T-cell (primary cell): ENCODE measurements at regions not wholly inside any gene's neighbourhood (a gene's known extent, or its start where the extent isn't known, plus 50 kb on each side); places are given as distances from the start of the nearest gene placed in this dataset.

ENCODE experiments used
- ATAC-seq, 4 experiments: fragments of 200-7000 bp in 3 of 4; fragments of 150-1000 bp in 1 of 4; cut with Tn5 transposase; replicated peaks in 1 of 4; 1 replicate in 3 of 4; 2 replicates in 1 of 4; pipeline ENCODE4 v1.10.0; 2021; ENCODE audit warnings: moderate library complexity in 3 of 4, mild to moderate bottlenecking in 2 of 4, moderate number of reproducible peaks in 1 of 4
- CTCF ChIA-PET, 2 donors: fragments of 300-600 bp; sonication (Branson Sonifier 250); formaldehyde crosslinking; loops; one replicate each; lab custom pipeline; 2022; ENCODE audit warnings: antibody characterized with exemption in 2 of 2; lab: Charles Lee
- POLR2A ChIA-PET, 2 donors: fragments of 300-600 bp; sonication (Branson Sonifier 250); formaldehyde crosslinking; loops; one replicate each; lab custom pipeline; 2022; ENCODE audit warnings: antibody characterized with exemption in 2 of 2; lab: Charles Lee
- DNase-seq, 35 experiments: peaks; one replicate each; pipeline versions ENCODE4 v3.0.0 to v3.0.0-alpha.2; 2013 to 2023
- H3K27ac ChIP-seq: one replicate; pipeline ENCODE4 v1.5.1; 2013; ENCODE audit warnings: low read length
- H3K27me3 ChIP-seq, 2 experiments: replicated peaks in 1 of 2; 1 replicate in 1 of 2; 2 replicates in 1 of 2; pipeline versions ENCODE4 v1.6.1 to v1.7.0; 2013; ENCODE audit warnings: low read length in 1 of 2, mixed read lengths in 1 of 2; ENCODE audit not compliant: control insufficient read depth in 2 of 2, insufficient read depth in 2 of 2; ENCODE audit errors: extremely low read depth in 1 of 2
- H3K36me3 ChIP-seq, 2 donors: 1 replicate in 1 of 2; 2 replicates in 1 of 2; pipeline versions ENCODE4 v1.6.1 to v1.7.0; 2013; ENCODE audit warnings: low read length in 1 of 2; ENCODE audit not compliant: control insufficient read depth in 2 of 2, insufficient read depth in 1 of 2; ENCODE audit errors: extremely low read depth in 1 of 2
- H3K4me1 ChIP-seq, 2 experiments: 1 replicate in 1 of 2; 2 replicates in 1 of 2; pipeline versions ENCODE4 v1.6.1 to v1.7.0; 2013; ENCODE audit warnings: low read length in 2 of 2, mixed read lengths in 1 of 2; ENCODE audit not compliant: insufficient read depth in 2 of 2, control insufficient read depth in 1 of 2; ENCODE audit errors: extremely low read depth in 1 of 2
- H3K4me3 ChIP-seq, 2 donors: 1 replicate in 1 of 2; 2 replicates in 1 of 2; pipeline versions ENCODE4 v1.5.1 to v1.7.0; 2013; ENCODE audit warnings: mild to moderate bottlenecking in 2 of 2, low read length in 1 of 2, moderate library complexity in 1 of 2; ENCODE audit not compliant: control insufficient read depth in 1 of 2; ENCODE audit errors: extremely low read depth in 1 of 2
- H3K9me3 ChIP-seq: 2 replicates; pipeline ENCODE4 v1.7.0; 2013
- H3K27ac Mint-ChIP-seq, 2 donors: one replicate each; pipeline ENCODE4 v1.8.0; 2020 to 2021; ENCODE audit warnings: mild to moderate bottlenecking in 2 of 2, mixed read lengths in 2 of 2
- H3K27me3 Mint-ChIP-seq, 2 donors: one replicate each; pipeline ENCODE4 v1.8.0; 2021 to 2022; ENCODE audit warnings: mixed read lengths in 2 of 2
- H3K36me3 Mint-ChIP-seq: one replicate; pipeline ENCODE4 v1.8.0; 2021; ENCODE audit warnings: mixed read lengths
- H3K4me1 Mint-ChIP-seq, 3 donors: one replicate each; pipeline ENCODE4 v1.8.0; 2020 to 2022; ENCODE audit warnings: mixed read lengths in 3 of 3, mild to moderate bottlenecking in 1 of 3
- H3K4me3 Mint-ChIP-seq, 3 donors: one replicate each; pipeline ENCODE4 v1.8.0; 2020 to 2022; ENCODE audit warnings: mild to moderate bottlenecking in 3 of 3, mixed read lengths in 3 of 3, moderate library complexity in 3 of 3
- H3K9me3 Mint-ChIP-seq, 3 donors: one replicate each; pipeline ENCODE4 v1.8.0; 2020 to 2022; ENCODE audit warnings: mixed read lengths in 3 of 3
- WGBS: methylation state at CpG from one replicate; pipeline ENCODE4 v1.1.5; 2013; ENCODE audit warnings: missing lambda C conversion rate; ENCODE audit not compliant: insufficient coverage; 5-methylcytosine and 5-hydroxymethylcytosine counted together

DNA sequence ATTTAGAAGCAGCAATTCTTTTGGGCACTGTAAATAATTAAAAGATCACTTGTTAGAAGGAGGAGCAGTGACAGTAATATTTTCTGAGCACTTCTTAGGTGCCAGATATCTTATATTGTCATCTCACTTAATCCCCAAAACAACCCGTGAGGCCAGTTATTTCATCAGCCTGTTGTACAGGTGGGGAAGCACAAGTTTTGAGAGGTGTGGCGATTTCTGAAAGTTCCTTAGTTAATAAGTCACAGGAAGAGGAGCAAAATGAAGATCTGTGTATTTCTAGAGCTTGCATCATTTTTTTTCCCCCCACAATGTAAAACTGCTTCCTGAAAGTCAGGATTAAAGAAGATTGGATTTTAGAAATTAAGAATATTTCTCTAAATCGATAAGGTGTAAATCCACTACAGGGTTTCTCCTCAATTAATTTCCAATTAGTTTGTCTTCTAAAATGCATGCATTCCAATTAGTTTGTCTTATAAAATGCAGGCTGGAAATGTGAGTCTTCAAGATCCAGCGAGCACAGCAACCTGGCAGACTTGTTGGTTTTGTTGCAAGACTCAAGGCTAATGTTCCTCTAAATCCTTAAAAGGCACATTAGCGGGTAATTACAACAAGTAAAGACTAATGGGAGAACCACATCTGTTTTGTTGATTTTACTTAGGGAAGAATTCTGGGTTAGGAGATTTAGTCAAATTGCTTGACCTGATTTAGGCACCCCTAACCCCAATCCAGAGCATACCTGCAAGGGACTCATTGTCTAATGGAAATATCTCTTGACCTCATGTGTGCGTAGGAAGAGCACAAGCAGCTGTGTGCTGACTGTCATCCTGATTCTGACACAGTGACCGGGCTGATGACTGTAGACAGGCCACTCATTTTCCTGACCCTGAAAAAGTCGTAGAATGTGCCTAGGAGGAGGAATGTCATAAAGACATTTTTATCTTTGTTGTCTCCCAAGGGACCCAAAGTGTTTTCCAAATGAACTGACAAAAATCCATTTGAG, 272.0 kb downstream of the BAMBI start:
- ChIA-PET POLR2A (no interaction called here), CTCF (no interaction called here)
- ATAC-seq (no peak), DNase-seq (no peak)
- no peaks in the 10 kb centered on the region for H3K4me1 Mint-ChIP-seq
- Histone ChIP-seq H3K4me1 (no peaks in the 10 kb centered on the region), H3K27ac (no peak overlapping the region), H3K4me3 (no peak overlapping the region), H3K9me3 (no peaks in the 10 kb centered on the region), H3K36me3 (no peaks in the 10 kb centered on the region), H3K27me3 (peaks cover 0 to 3% of the 10 kb centered on the region in 2 experiments)
- no peak overlapping the region for H3K4me3 Mint-ChIP-seq
- H3K9me3 Mint-ChIP-seq = peaks cover 7 to 11% (median 10%) of the 10 kb centered on the region in 3 donors
- no peak overlapping the region for H3K27ac Mint-ChIP-seq
- WGBS = 64% methylated on average over 2 of the region's 8 CpGs
- H3K27me3 Mint-ChIP-seq = peaks cover 16 to 38% of the 10 kb centered on the region in 2 donors
- no peaks in the 10 kb centered on the region for H3K36me3 Mint-ChIP-seq

DNA sequence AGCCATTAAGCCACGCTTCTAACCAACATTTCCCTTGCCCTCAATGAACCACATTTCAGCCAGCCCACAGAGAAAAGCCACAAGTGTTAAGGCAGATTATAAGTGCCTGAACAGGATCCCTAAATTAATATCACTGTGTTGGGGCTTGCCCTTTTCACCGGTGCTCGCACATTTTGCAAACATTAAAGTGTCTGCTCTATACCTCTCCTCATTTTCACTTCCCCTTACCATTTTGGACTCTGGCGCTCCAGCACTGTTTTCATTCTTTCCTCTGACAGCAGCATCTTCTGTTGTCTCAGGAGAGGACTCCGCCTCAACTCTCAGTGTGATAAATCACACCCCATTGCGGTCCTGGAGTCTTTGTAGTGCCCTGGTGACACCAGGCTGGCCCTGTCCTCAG, 274.2 kb downstream of the BAMBI start:
- DNase-seq = no peak
- no peaks in the 10 kb centered on the region for H3K9me3 ChIP-seq
- H3K27ac Mint-ChIP-seq = no peak overlapping the region
- H3K4me3 ChIP-seq = no peak overlapping the region
- no peaks in the 10 kb centered on the region for H3K4me1 Mint-ChIP-seq
- no peak for ATAC-seq
- 88% methylated on average over 3 of the region's 6 CpGs for WGBS
- ChIA-PET CTCF (no interaction called here), POLR2A (no interaction called here)
- peaks cover 0 to 3% of the 10 kb centered on the region in 2 experiments for H3K27me3 ChIP-seq
- H3K27ac ChIP-seq = no peak overlapping the region
- H3K36me3 ChIP-seq = no peaks in the 10 kb centered on the region
- no peaks in the 10 kb centered on the region for H3K9me3 Mint-ChIP-seq
- H3K4me3 Mint-ChIP-seq = no peak overlapping the region
- peaks cover 12 to 33% of the 10 kb centered on the region in 2 donors for H3K27me3 Mint-ChIP-seq
- no peaks in the 10 kb centered on the region for H3K4me1 ChIP-seq
- H3K36me3 Mint-ChIP-seq = no peaks in the 10 kb centered on the region

DNA sequence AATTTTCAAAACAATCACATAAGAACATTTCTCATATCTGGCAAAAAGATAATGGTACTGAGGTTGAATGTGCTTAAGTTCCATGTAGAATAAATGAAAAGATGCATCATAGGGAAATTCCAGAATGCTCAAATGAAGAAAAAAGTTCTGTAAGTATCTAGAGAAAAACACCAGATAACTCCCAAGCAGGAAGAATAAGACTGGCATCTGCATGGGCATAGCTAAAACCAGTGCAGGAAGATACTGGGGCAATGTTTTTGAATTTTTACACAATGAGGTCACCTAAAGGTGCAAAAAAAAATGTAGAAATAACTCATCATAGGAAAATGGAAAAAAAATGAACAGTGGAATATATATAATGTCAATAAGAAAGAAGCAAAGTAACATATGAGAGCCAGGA, 275.2 kb downstream of the BAMBI start:
- H3K9me3 ChIP-seq = no peaks in the 10 kb centered on the region
- H3K4me3 ChIP-seq = no peak overlapping the region
- H3K9me3 Mint-ChIP-seq = peaks cover 0 to 5% (median 1%) of the 10 kb centered on the region in 3 donors
- H3K27me3 ChIP-seq = peaks cover 0 to 3% of the 10 kb centered on the region in 2 experiments
- ChIA-PET POLR2A (no interaction called here), CTCF (interaction anchor here in 1 of 2 donors (0.6 kb wide), 1 partner anchor 152 kb away, joined by 3 read pairs; no protein-coding TSS in a partner anchor)
- no peak overlapping the region for H3K27ac Mint-ChIP-seq
- H3K4me1 Mint-ChIP-seq = no peaks in the 10 kb centered on the region
- no peaks in the 10 kb centered on the region for H3K36me3 Mint-ChIP-seq
- H3K27ac ChIP-seq = no peak overlapping the region
- H3K4me1 ChIP-seq = no peaks in the 10 kb centered on the region
- no peaks in the 10 kb centered on the region for H3K36me3 ChIP-seq
- ATAC-seq (no peak), DNase-seq (no peak)
- H3K4me3 Mint-ChIP-seq = no peak overlapping the region
- peaks cover 12 to 29% of the 10 kb centered on the region in 2 donors for H3K27me3 Mint-ChIP-seq

DNA sequence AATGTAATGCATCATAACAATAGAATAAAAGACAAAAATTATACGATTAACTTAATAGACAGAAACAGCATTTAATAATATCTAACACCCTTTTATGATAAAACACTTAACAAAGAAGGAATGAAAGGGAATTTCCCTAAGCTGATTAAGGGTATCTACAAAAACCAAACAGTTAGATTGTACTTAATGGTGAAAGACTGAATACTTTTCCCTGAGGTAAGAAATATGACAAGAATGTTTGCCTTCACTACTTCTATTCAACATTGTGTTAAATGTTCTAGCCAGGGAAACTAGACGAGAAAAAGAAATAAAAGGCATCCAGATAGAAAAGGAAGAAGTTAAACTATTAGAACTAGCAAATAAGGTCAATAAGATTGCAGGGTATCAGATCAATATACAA, 276.9 kb downstream of the BAMBI start:
- Histone ChIP-seq H3K27ac (no peak overlapping the region), H3K9me3 (no peaks in the 10 kb centered on the region), H3K4me3 (no peak overlapping the region), H3K27me3 (peaks cover 0 to 3% of the 10 kb centered on the region in 2 experiments), H3K4me1 (no peaks in the 10 kb centered on the region), H3K36me3 (no peaks in the 10 kb centered on the region)
- H3K4me1 Mint-ChIP-seq = no peaks in the 10 kb centered on the region
- POLR2A ChIA-PET = no interaction called here
- no peaks in the 10 kb centered on the region for H3K36me3 Mint-ChIP-seq
- ATAC-seq (no peak), DNase-seq (no peak)
- H3K27me3 Mint-ChIP-seq = peaks cover 12 to 29% of the 10 kb centered on the region in 2 donors
- H3K4me3 Mint-ChIP-seq = no peak overlapping the region
- no peak overlapping the region for H3K27ac Mint-ChIP-seq
- CTCF ChIA-PET = no interaction called here
- WGBS = no CpG with 5 or more reads among the region's 2 CpGs
- peaks cover 0 to 16% (median 7%) of the 10 kb centered on the region in 3 donors for H3K9me3 Mint-ChIP-seq

DNA sequence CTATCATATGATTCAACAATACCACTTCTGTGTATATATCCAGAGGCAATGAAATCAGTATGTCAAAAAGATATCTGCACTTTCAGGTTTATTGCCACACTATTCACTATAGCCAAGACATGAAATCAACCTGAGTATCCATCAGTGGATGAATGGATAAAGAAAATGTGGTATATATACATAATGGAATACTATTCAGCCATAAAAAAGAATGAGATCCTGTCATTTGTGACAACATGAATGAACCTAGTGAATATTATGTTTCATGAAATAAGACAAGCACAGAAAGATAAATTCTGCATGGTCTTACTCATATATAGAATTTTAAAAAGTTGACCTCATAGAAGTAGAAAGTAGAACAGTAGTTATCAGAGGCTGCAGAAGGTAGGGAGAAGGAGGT, 281.1 kb downstream of the BAMBI start:
- Histone ChIP-seq H3K36me3 (no peaks in the 10 kb centered on the region), H3K27ac (no peak overlapping the region), H3K4me1 (no peaks in the 10 kb centered on the region), H3K9me3 (no peaks in the 10 kb centered on the region), H3K4me3 (no peak overlapping the region), H3K27me3 (no peaks in the 10 kb centered on the region)
- H3K27ac Mint-ChIP-seq = no peak overlapping the region
- ChIA-PET CTCF (no interaction called here), POLR2A (no interaction called here)
- ATAC-seq (no peak), DNase-seq (no peak)
- H3K36me3 Mint-ChIP-seq = no peaks in the 10 kb centered on the region
- no peaks in the 10 kb centered on the region for H3K4me1 Mint-ChIP-seq
- H3K27me3 Mint-ChIP-seq = peaks cover 0 to 11% of the 10 kb centered on the region in 2 donors
- H3K4me3 Mint-ChIP-seq = no peak overlapping the region
- H3K9me3 Mint-ChIP-seq = peaks cover 0 to 16% (median 7%) of the 10 kb centered on the region in 3 donors

DNA sequence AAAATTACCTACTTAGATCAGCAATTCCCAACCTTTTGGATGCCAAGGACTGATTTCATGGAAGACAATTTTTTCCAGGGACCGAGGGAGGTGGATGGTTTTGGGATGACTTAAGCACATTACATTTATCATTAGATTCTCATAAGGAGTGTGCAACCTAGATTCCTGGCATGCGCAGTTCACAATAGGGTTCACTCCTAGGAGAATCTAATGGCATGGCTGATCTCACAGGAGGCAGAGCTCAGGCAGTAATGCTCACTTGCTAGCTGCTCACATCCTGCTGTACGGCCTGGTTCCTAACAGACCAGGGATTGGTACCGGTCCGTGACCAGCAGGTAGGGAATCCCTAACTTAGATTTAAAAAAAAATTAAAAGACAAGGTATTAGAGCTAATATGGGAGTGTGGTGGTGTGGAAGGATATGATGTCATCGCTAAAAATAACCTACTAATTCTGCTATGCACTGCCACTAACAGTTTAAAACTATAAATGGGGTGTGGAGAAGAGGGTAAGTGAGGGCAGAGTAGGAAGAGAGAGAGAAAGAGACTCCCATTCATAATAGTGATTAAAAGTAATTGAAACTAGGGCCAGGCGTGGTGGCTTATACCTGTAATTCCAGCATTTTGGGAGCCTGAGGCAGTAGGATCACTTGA, 282.7 kb downstream of the BAMBI start:
- Histone ChIP-seq H3K4me1 (no peaks in the 10 kb centered on the region), H3K36me3 (no peaks in the 10 kb centered on the region), H3K9me3 (no peaks in the 10 kb centered on the region), H3K27ac (no peak overlapping the region), H3K27me3 (no peaks in the 10 kb centered on the region), H3K4me3 (no peak overlapping the region)
- Mint-ChIP-seq H3K27me3 (peaks cover 0 to 11% of the 10 kb centered on the region in 2 donors), H3K4me3 (no peak overlapping the region), H3K4me1 (no peaks in the 10 kb centered on the region), H3K27ac (no peak overlapping the region), H3K9me3 (peaks cover 0 to 16% (median 7%) of the 10 kb centered on the region in 3 donors), H3K36me3 (no peaks in the 10 kb centered on the region)
- DNase-seq (no peak), ATAC-seq (no peak)
- 100% methylated on average over 1 of the region's 7 CpGs for WGBS
- POLR2A ChIA-PET = no interaction called here
- CTCF ChIA-PET = no interaction called here
